Muscle of arm (tissue), 1 donor: ENCODE measurements at regions not wholly inside any gene's neighbourhood (a gene's known extent, or its start where the extent isn't known, plus 50 kb on each side); places are given as distances from the start of the nearest gene placed in this dataset.

ENCODE experiments used
- DNase-seq: peaks from one replicate; pipeline ENCODE4 v3.0.0-alpha.2; 2013

GRCh38 chr11:79564288-79564925, 123.6 kb upstream of the TENM4 start:
- no peak for DNase-seq

- no peak for DNase-seq
These were observed 120.7 kb upstream of the TENM4 start for GRCh38 chr11:79561496-79561895.

- DNase-seq = no peak
These were observed 110.0 kb upstream of the TENM4 start for GRCh38 chr11:79550809-79551208.

GRCh38 chr11:79547256-79547655, 106.4 kb upstream of the TENM4 start:
- DNase-seq = no peak

GRCh38 chr11:79546351-79546750, 105.5 kb upstream of the TENM4 start:
- no peak for DNase-seq

- no peak for DNase-seq
These were observed 103.5 kb upstream of the TENM4 start for GRCh38 chr11:79544361-79544760.

- DNase-seq = no peak
These were observed 102.3 kb upstream of the TENM4 start for GRCh38 chr11:79543101-79543500.

- DNase-seq = no peak
These were observed 100.6 kb upstream of the TENM4 start for GRCh38 chr11:79541466-79541865.

GRCh38 chr11:79538775-79539174, 97.9 kb upstream of the TENM4 start:
- DNase-seq = no peak

- no peak for DNase-seq
These were observed 95.5 kb upstream of the TENM4 start for GRCh38 chr11:79536155-79536917.

GRCh38 chr11:79535606-79536005, 94.8 kb upstream of the TENM4 start:
- no peak for DNase-seq

- DNase-seq = no peak
These were observed 84.4 kb upstream of the TENM4 start for GRCh38 chr11:79525257-79525656.

- DNase-seq = no peak
These were observed 81.8 kb upstream of the TENM4 start for GRCh38 chr11:79522626-79523025.

- DNase-seq = no peak
These were observed 79.3 kb upstream of the TENM4 start for GRCh38 chr11:79520086-79520485.

GRCh38 chr11:79515781-79516180, 75.0 kb upstream of the TENM4 start:
- DNase-seq = no peak

GRCh38 chr11:79514695-79515094, 73.9 kb upstream of the TENM4 start:
- DNase-seq = no peak

GRCh38 chr11:79514290-79514689, 73.5 kb upstream of the TENM4 start:
- no peak for DNase-seq

GRCh38 chr11:79512706-79513469, 72.1 kb upstream of the TENM4 start:
- no peak for DNase-seq

GRCh38 chr11:79510960-79511359, 70.1 kb upstream of the TENM4 start:
- DNase-seq = no peak

- DNase-seq = no peak
These were observed 67.6 kb upstream of the TENM4 start for GRCh38 chr11:79508461-79508860.

- no peak for DNase-seq
These were observed 66.9 kb upstream of the TENM4 start for GRCh38 chr11:79507706-79508105.

- DNase-seq = no peak
These were observed 66.0 kb upstream of the TENM4 start for GRCh38 chr11:79506734-79507344.

GRCh38 chr11:79506124-79506523, 65.3 kb upstream of the TENM4 start:
- DNase-seq = no peak
